Mononuclear cell (primary cell): ENCODE measurements at regions not wholly inside any gene's neighbourhood (a gene's known extent, or its start where the extent isn't known, plus 50 kb on each side); places are given as distances from the start of the nearest gene placed in this dataset.

Experiments used
- H3K27me3 ChIP-seq: 2 replicates; pipeline ENCODE4 v1.6.0; 2011; ENCODE audit warnings: low read length, control low read depth; ENCODE audit not compliant: insufficient read depth
- H3K4me1 ChIP-seq: 2 replicates; pipeline ENCODE4 v1.5.1; 2011; ENCODE audit warnings: mild to moderate bottlenecking, low read length, control low read depth; ENCODE audit not compliant: insufficient read depth
- H3K4me3 ChIP-seq: 2 replicates; pipeline ENCODE4 v1.5.1; 2011; ENCODE audit warnings: mild to moderate bottlenecking, low read length, moderate library complexity
- H3K9me3 ChIP-seq: 2 replicates; pipeline ENCODE4 v1.5.1; 2011; ENCODE audit warnings: low read depth, mild to moderate bottlenecking, control low read depth, low read length

DNA sequence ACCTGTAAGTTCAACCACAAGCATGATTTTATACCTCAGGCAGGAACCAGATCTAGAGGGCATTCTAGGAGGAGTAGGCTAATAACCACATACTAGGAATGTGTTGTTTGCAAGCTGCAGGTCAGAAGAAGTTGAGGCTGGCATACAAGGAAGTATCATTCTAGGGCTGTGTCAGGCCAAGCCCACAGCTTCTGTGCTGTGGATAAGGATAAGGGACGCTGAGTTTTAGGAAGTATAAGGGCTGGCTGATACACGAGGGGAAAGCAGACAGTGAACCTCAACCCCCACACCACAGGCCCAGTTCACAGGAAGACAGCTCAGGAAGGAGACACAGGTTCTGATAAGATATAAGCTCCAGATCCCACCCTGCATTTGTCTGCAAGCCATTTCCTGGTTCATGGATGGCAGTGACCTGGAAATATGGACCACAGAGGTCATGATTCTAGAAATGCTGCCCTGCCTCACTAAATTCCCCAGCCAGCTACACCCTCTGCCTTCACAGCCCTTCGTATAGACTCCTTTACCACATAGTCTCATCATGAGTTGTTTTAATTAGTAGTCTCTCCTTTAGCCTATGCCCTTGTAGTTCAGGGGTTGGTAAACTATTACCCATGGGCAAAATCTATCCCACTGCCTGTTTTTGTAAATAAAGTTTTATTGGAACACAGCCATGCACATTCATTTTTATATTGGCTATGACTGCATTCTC is 260.7 kb downstream of the OPA1 start:
- H3K4me3 ChIP-seq, result no peak overlapping the region
- H3K9me3 ChIP-seq, result no peaks in the 10 kb centered on the region
- H3K27me3 ChIP-seq, result no peaks in the 10 kb centered on the region
- H3K4me1 ChIP-seq, result peaks cover 9% of the 10 kb centered on the region

DNA sequence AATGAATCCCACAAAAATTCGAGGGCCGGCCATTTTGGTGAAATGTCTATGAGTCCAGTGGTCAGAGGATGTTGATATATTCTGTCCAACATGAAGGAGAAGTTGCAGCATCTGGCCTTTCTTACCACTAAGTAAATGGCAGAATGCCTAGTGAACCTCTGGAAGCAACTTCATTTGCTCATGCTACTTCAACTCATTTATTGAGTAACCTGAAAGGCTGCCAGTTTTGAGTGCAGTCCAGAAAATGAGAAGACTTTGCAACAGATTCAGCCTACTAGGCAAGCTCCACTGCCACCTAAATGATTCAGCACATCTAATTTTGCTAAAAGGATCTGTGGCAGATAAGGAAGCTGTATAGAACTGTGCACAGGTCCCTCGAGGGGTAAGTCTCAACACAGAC is 265.0 kb downstream of the OPA1 start:
- Histone ChIP-seq H3K27me3 (no peaks in the 10 kb centered on the region), H3K9me3 (no peaks in the 10 kb centered on the region), H3K4me1 (peaks cover 10% of the 10 kb centered on the region), H3K4me3 (no peak overlapping the region)

DNA sequence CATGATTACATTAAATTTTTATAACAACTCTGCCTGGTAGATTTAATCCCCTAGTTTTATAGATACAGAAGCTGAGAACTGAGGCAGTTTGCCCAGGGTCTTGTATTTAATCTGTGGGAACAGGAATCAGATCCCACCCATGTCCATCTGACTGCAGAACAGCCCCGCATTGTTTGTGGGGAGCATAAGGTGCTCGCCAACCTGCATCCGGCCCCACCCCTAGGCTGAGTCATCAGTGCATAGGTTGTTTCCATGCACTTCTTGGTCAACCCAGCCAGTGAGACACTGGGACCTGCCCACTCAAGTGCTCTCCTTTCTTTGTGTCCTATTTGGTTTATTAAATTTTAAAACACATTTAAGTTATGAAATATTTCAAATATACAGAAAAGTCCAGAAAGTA is 266.2 kb downstream of the OPA1 start:
- Histone ChIP-seq H3K27me3 (no peaks in the 10 kb centered on the region), H3K4me1 (peaks cover 10% of the 10 kb centered on the region), H3K9me3 (no peaks in the 10 kb centered on the region), H3K4me3 (no peak overlapping the region)

DNA sequence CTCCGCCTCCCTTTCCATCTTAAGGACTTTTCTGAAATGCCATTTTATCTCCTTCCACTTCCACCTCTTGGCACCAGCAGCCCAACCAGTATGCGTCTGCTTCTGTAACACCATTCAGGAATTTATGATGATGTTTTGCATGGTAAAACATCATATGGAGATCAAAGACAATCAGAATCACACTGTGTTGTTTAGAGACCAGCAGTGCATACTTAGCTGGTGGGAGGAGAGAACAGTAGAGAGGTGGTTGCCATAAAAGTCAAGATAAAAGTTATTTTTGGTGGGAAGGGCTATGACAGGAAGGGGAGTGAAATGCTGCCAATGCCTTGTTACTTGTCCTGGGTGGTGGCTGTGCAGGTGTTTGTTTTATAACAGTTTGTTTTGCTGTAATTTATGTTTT is 268.0 kb downstream of the OPA1 start:
- no peaks in the 10 kb centered on the region for H3K27me3 ChIP-seq
- peaks cover 10% of the 10 kb centered on the region for H3K4me1 ChIP-seq
- H3K4me3 ChIP-seq, result no peak overlapping the region
- H3K9me3 ChIP-seq, result no peaks in the 10 kb centered on the region

DNA sequence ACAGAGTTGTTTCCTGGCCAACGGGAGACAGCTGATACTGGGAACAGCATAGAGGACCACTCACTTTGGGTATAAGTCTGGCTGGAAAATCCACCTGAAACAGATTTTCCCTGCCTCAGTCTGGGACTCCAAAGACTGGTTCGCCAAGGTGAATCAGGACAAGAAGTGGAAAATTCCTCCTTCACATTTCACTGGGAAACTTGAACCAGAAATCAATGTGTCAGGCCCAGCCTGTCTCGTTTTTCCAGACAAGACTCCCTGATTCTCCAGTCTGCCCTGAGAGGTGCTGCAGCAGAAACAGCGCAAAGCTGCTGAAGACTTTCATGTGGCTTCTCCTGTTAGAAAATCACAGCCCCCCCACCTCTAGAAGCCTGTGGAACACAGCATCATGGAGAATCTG is 269.8 kb downstream of the OPA1 start:
- Histone ChIP-seq H3K4me1 (peaks cover 26% of the 10 kb centered on the region), H3K27me3 (no peaks in the 10 kb centered on the region), H3K9me3 (no peaks in the 10 kb centered on the region), H3K4me3 (no peak overlapping the region)

DNA sequence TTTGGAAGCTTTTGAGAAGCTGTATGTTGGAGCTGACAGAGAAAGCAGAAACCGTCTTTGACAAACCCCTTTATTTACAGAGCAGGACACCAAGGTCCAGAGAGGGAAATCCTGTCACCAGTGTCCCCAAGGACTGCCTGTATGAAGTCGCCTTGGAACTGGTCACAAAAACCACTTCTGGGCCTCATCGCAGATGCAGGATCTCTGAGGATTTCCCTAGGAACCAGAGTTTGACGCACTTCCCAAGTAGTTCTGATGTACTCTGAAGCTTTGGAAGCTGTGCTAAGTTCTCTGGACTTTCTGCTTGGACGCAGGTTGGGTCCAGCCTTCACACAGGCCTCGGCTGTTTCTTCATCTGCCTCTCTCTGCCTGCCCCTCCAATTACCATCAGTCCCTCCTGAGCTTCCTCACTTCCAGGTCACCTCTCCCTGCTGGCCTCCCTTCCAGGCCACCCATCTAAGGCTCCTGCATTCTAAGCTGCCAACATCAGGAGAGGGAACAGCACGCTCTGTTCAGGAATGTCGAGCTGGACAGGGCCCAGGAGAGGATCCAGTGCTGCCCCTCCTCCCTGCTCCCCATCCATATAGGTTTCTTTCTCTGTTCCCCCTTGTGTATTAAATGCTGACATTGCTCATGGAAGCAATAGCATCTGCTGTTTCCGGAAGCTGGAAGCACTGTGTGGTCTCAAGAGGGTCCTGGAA is 270.8 kb downstream of the OPA1 start:
- Histone ChIP-seq H3K9me3 (no peaks in the 10 kb centered on the region), H3K27me3 (no peaks in the 10 kb centered on the region), H3K4me3 (no peak overlapping the region), H3K4me1 (peaks cover 27% of the 10 kb centered on the region)

DNA sequence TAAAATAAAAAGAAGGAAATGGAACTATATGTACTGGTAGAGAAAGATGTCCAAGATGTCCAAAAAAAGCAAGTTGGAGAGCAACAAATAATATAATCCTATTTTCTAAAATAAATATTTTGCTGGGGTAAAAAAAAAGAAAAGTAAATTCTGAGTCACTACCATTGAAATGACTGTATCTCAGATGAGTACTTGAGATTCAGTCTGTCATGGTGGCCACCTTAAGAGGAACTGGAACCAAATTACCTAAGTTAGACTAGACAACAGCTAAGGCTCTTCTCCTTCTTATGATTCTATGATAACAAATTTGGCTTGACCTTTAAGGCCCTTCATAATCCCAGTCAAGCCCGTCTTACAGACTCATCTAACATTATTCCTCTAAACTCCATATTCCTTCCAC is 270.6 kb upstream of the HES1 start:
- Histone ChIP-seq H3K4me3 (no peak overlapping the region), H3K27me3 (peaks cover 3% of the 10 kb centered on the region), H3K9me3 (no peaks in the 10 kb centered on the region), H3K4me1 (peaks cover 43% of the 10 kb centered on the region)

DNA sequence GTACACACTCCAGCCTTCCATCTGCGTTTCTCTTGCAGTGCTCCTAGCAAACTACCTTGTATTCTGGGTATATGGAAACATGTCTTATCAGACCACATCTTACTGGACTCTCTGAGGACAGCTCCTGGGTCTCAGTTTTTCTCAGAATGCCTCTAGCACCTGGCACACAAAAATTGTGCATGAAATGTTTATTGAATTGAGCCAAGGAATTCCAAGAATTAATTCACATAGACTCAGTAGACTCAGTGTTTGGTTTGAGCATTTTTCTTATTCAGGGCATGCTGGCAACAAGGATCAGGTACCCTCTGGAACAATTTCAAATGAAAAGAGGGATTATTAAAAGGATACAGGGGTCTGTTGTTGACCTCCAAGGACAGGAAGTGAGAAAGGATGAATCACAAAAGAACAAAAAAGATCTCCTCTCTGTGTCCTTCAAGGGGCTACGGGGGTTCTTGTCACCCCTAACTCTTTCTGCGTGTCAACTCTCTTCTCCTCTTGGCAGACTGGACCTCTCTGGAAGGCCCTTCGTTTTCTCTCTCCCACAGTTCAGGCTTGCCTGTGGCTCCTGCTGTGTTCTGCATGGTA is 270.0 kb upstream of the HES1 start:
- no peaks in the 10 kb centered on the region for H3K9me3 ChIP-seq
- peaks cover 3% of the 10 kb centered on the region for H3K27me3 ChIP-seq
- H3K4me3 ChIP-seq, result no peak overlapping the region
- H3K4me1 ChIP-seq, result peaks cover 44% of the 10 kb centered on the region

DNA sequence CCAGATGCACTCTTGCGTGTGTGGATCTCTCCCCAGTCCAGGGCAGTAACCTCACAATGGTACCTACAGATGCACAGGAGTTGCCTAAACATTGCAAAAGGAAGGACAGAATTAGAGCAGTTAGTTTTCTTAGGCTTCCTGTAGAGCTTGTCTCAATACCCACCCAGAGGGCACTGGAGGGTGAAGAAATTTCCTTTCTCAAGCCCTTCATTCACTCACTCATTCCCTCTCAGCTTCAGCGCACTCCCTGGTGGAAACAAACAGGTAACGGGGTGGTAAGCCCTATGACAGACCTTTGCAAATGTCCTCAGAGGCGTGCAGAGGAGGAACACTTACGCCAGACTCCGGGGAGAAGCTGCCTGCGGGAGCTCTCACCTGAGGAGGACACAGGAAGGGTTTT is 267.4 kb upstream of the HES1 start:
- H3K4me3 ChIP-seq, result no peak overlapping the region
- no peaks in the 10 kb centered on the region for H3K9me3 ChIP-seq
- H3K27me3 ChIP-seq, result peaks cover 3% of the 10 kb centered on the region
- peaks cover 44% of the 10 kb centered on the region for H3K4me1 ChIP-seq

DNA sequence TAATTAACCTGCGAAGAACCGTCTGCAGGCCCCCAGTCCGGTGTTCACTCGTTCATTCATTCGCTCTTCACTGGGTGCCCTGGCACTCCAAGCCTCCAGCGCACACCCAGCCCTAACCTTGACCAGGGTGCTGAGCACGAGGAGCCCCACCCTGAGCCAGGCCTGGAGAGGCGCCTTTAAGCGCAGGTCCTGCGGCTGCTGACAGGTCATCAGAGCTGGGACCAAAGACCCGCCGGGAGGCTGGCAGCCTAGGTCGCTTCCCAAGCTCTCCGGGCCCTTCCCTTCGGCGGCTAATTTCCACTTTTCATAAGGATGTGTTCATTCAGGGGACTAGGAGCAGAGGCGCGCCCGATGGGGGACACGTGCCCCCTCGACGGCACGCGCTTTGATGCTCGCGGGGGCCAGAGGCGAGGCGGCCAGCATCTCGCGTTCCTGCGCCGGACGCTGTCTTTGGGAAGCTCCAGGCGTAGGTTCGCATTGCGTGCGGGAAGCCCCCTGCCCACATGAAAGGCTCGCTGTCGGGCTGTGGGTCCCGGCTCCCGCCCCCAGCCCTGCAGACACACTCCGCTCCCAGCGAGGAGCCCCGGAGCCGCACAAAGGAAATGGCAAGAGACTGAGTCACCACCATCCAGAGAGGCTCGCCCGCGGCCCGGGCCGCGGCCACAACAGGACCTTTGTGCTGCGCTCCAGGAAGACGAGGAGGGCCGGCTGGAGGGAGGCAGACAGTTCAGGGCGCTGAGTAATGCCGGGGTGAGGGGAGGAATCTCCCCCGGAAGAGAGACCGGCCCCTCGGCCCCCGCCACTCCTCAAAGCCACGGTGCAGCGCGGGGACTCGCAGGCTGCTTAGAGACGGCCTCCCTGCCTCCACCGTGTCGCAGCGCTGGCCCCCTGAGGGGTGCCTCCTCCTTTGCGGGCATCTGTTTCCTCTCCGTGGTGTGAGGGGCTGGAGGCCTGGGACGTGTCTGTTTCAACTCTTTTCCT is 266.4 kb upstream of the HES1 start:
- no peak overlapping the region for H3K4me3 ChIP-seq
- no peaks in the 10 kb centered on the region for H3K9me3 ChIP-seq
- peaks cover 44% of the 10 kb centered on the region for H3K4me1 ChIP-seq
- peaks cover 3% of the 10 kb centered on the region for H3K27me3 ChIP-seq

DNA sequence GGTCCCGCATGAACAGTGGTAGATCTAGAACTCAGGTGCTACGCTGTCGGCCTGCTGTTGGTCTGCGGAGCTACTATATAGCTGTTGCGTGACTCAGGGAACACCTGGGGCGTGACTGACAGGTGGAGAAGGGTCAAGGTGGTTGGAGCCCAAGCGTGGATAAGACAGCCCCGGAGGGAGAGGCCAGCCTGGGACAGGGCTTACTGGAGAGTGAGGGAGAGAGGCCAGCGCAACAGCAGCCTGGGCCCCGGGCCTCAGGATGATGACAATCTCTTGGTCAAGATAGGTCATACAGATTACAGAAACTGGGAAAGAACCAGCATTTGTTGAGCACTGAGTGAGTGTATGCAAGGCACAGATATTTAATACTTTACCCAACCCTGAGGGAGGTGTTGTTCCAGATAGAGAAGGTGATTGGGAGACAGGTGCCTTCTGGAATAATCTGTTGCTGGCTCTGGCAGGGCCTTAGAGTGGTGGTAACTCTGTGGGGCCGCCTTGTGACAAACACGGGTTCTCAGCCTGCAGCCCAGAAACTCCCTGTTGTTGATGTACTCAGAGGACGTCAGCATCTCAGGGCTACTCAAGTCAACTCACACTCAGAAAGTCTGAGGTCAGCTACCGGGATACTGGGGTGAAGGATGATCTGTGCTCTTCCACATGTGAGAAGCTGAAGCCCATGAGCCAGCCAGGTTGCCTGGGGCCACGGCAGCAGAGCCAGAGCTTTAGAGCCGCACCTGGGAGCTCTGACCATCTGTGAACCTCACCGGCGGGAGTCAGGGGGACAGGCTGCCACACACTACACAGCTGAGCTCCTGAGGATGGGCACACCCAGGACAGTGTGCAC is 265.4 kb upstream of the HES1 start:
- Histone ChIP-seq H3K4me1 (peaks cover 44% of the 10 kb centered on the region), H3K27me3 (peaks cover 3% of the 10 kb centered on the region), H3K4me3 (no peak overlapping the region), H3K9me3 (no peaks in the 10 kb centered on the region)

DNA sequence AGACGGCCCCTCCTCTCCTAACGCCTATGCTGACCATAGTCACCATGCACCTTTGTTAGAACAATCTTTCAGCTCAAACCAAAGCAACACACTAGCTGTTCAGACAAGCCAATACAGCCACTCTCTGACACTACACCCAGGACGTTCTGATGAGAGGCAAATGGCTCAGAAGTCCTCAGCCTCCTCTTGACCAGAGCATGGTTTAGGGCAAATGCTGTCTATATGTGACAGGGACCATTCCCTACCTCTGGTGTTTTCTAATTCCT is 264.8 kb upstream of the HES1 start:
- Histone ChIP-seq H3K4me3 (no peak overlapping the region), H3K9me3 (no peaks in the 10 kb centered on the region), H3K27me3 (peaks cover 3% of the 10 kb centered on the region), H3K4me1 (peaks cover 43% of the 10 kb centered on the region)

DNA sequence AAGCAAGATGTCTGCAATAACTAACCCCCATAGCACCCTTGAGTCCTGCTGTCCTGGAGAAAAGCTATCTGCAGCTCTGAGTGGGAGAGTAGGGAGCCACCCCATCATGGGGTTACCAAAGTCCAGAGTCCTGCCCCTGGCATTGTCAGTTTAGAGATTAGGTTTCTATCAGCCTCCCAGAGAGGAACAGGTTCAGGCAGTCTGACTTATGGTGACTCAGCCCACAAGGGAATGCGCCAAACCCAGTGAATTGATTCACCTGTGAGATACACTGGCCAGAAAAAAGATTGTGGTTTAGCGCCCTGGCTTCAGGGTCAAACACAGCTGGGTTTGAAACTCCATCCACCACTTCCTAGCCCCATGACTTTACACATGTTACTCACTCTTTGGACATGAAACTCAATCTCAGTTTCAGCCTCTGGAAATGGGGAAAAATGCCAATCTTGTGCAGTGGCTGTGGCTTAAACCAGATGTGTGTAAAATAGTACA is 263.6 kb upstream of the HES1 start:
- H3K4me3 ChIP-seq, result no peak overlapping the region
- H3K4me1 ChIP-seq, result peaks cover 32% of the 10 kb centered on the region
- H3K27me3 ChIP-seq, result peaks cover 3% of the 10 kb centered on the region
- H3K9me3 ChIP-seq, result no peaks in the 10 kb centered on the region

DNA sequence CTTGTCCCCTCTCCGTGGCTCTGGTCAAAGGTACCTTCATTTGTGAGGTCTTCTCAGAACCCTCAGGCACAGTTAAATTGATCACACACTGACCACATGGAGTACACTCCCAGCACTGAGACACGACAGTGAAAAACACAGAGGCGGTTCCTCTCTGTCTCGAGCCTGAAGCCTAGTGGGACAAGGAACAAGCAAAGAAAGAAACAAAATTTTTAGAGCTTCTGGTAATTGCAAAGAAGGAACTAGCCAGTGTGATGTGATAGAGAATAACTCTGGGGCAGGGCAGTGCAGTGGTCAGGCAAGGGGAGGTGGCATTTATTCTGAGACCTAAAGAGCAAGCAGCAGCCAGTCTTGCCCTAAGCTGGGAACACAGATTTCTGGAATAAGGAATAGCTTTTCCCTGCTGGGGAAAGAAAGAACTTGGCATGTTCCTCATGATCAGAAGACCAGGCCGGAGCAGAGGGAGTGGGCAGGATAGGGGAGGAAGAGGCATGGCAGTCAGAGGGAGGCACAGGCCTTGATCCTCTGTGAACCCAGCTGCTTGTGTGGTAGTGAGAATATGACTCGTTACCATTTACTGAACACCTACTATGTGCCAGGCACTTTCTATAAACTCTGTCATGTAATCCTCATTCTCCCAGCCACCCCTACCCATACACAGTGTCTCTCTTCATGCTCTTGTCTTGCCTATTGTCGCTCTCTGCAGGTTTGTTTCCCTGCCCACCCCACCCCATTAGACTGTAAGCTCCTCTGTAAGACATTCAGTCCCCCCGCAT is 262.3 kb upstream of the HES1 start:
- Histone ChIP-seq H3K4me3 (no peak overlapping the region), H3K4me1 (peaks cover 19% of the 10 kb centered on the region), H3K9me3 (no peaks in the 10 kb centered on the region), H3K27me3 (peaks cover 3% of the 10 kb centered on the region)
